ENCODE measurements at regions not wholly inside any gene's neighbourhood (a gene's known extent, or its start where the extent isn't known, plus 50 kb on each side); places are given as distances from the start of the nearest gene placed in this dataset.

DNA sequence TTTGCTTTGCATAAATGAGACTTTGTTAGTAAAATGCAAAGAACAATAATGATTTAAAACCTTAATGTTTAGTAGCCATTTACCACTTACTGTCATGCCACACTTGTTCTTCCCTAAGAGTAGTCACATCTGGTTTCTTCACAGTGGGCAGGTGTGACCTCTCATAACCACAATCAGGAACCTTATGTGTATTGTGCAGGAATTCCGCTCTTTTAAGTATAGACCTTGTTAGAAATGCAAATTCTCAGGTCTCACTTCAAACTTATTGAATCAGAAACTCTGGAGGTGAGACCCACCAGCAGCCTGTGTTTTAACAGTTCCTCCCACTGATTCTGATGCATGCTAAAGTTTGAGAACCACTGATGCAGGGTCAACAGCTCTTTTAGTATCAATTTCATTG, 518.8 kb upstream of the MEX3C start:
- Histone ChIP-seq H2BK5ac (ENCODE audit: low read depth, low read length) (no peak overlapping the region), H3K14ac (ENCODE audit: insufficient read length) (no peak overlapping the region), H3K56ac (replicated peaks; ENCODE audit: insufficient read length, low read depth, low read length) (no peak overlapping the region), H3K27me3 (replicated peaks in 1 of 4; ENCODE audit: control insufficient read depth in 3 of 4, extremely low read depth in 1 of 4, insufficient read depth in 3 of 4, low read length in 3 of 4) (no peaks in the 10 kb centered on the region), H4K8ac (ENCODE audit: extremely low read depth, insufficient read depth, low read length) (no peak overlapping the region), H3K9me3 (ENCODE audit: insufficient read depth in 2 of 2, low read depth in 1 of 2, low read length in 1 of 2) (no peaks in the 10 kb centered on the region), H2BK20ac (ENCODE audit: low read length) (no peak overlapping the region), H4K5ac (ENCODE audit: insufficient read length, low read depth, low read length) (no peak overlapping the region), H3K9ac (replicated peaks in 1 of 4; ENCODE audit: extremely low read depth in 1 of 4, low read depth in 3 of 4, low read length in 3 of 4) (no peak overlapping the region), H3K18ac (ENCODE audit: extremely low read depth, low read length) (no peak overlapping the region), H3K4me3 (ENCODE audit: extremely low read depth in 1 of 4, insufficient read depth in 2 of 4, low read depth in 3 of 4, low read length in 4 of 4) (no peak overlapping the region), H2BK15ac (ENCODE audit: low read length) (no peak overlapping the region), H3K4me2 (ENCODE audit: insufficient read depth in 1 of 2, low read depth in 2 of 2, low read length in 2 of 2) (no peak overlapping the region), H4K91ac (replicated peaks; ENCODE audit: insufficient read length, low read length) (no peak overlapping the region), H3K79me1 (ENCODE audit: low read depth, low read length) (no peaks in the 10 kb centered on the region), H3K23me2 (ENCODE audit: low read depth, low read length) (no peaks in the 10 kb centered on the region), H3K27ac (ENCODE audit: low read depth, low read length) (no peak overlapping the region), H3K4me1 (replicated peaks in 1 of 4; ENCODE audit: control insufficient read depth in 3 of 4, insufficient read depth in 4 of 4, low read length in 3 of 4) (peaks cover 0 to 13% (median 1%) of the 10 kb centered on the region in 4 experiments; a peak in 5 of 7 replicates), H3K23ac (ENCODE audit: insufficient read length) (no peak overlapping the region), H3K79me2 (ENCODE audit: control insufficient read depth in 1 of 2, insufficient read depth in 2 of 2, low read length in 2 of 2) (no peaks in the 10 kb centered on the region), H4K20me1 (replicated peaks in 1 of 2; ENCODE audit: control insufficient read depth in 1 of 2, insufficient read depth in 2 of 2, low read length in 2 of 2) (no peaks in the 10 kb centered on the region), H2BK12ac (ENCODE audit: low read depth, low read length) (no peak overlapping the region), H3K36me3 (ENCODE audit: control insufficient read depth in 2 of 4, insufficient read depth in 4 of 4, low read length in 3 of 4) (no peaks in the 10 kb centered on the region; a peak in 1 of 8 replicates), H3K4ac (replicated peaks; ENCODE audit: insufficient read length, low read depth, low read length) (no peak overlapping the region), H2AFZ (ENCODE audit: low read length) (no peak overlapping the region), H2AK5ac (ENCODE audit: low read depth, low read length) (no peak overlapping the region), H2BK120ac (replicated peaks; ENCODE audit: low read depth, low read length) (no peak overlapping the region)
- FAIRE-seq (no peak), DNase-seq (ENCODE audit: low read depth in 1 of 2, low spot score in 2 of 2) (no peak)
- POLR2A ChIA-PET (ENCODE audit: partially characterized antibody), result no interaction called here
- 100% methylated on average over 1 of the region's 1 CpG; no CpG with 5 or more reads in 1 of the 2 experiments for WGBS, 2 experiments (ENCODE audit: extremely low coverage in 1 of 2, insufficient coverage in 1 of 2, insufficient read length in 1 of 2, insufficient replicate concordance in 2 of 2, low coverage in 1 of 2, low lambda C conversion rate in 2 of 2, missing lambda C conversion rate in 1 of 2)
- TF ChIP-seq GTF2F1 (IDR thresholded peaks at IDR 0.05; ENCODE audit: borderline replicate concordance, low read depth, low read length), result no peak
- CTCF ChIA-PET (ENCODE audit: partially characterized antibody), result no interaction called here
